WERI-Rb-1 (cell line): ENCODE measurements at regions not wholly inside any gene's neighbourhood (a gene's known extent, or its start where the extent isn't known, plus 50 kb on each side); places are given as distances from the start of the nearest gene placed in this dataset.
"Not testable (repeated sequence)": the region's sequence is repeated elsewhere in the genome, so short reads cannot be mapped to it uniquely, and the experiment has no call there.

ENCODE experiments used
- DNase-seq: peaks from one replicate; pipeline ENCODE4 v3.0.0-alpha.2; 2020
- H3K27ac ChIP-seq: fragments of 250-450 bp; sonication (Bioruptor Pico); 2 replicates; pipeline ENCODE4 v1.5.1; 2020; ENCODE audit warnings: mild to moderate bottlenecking, moderate library complexity
- H3K27me3 ChIP-seq: fragments of 250-450 bp; sonication (Bioruptor Pico); 2 replicates; pipeline ENCODE4 v1.5.1; 2021; ENCODE audit warnings: mild to moderate bottlenecking, low read depth, moderate library complexity; ENCODE audit not compliant: insufficient read depth, severe bottlenecking
- H3K36me3 ChIP-seq: fragments of 250-450 bp; sonication (Bioruptor Pico); 2 replicates; pipeline ENCODE4 v1.5.1; 2020; ENCODE audit warnings: mild to moderate bottlenecking, moderate library complexity
- H3K4me3 ChIP-seq: 2 replicates; pipeline ENCODE4 v1.5.1; 2011; ENCODE audit warnings: low read depth, mild to moderate bottlenecking, control low read depth, low read length
- H3K9me3 ChIP-seq: fragments of 250-450 bp; sonication (Bioruptor Pico); 2 replicates; pipeline ENCODE4 v1.5.1; 2021; ENCODE audit warnings: mild to moderate bottlenecking, moderate library complexity; ENCODE audit not compliant: severe bottlenecking
- CTCF ChIP-seq: IDR thresholded peaks from 2 replicates; pipeline ENCODE4 v1.5.1; 2011; ENCODE audit warnings: low read depth, mild to moderate bottlenecking, control low read depth, inconsistent platforms, low read length

DNA sequence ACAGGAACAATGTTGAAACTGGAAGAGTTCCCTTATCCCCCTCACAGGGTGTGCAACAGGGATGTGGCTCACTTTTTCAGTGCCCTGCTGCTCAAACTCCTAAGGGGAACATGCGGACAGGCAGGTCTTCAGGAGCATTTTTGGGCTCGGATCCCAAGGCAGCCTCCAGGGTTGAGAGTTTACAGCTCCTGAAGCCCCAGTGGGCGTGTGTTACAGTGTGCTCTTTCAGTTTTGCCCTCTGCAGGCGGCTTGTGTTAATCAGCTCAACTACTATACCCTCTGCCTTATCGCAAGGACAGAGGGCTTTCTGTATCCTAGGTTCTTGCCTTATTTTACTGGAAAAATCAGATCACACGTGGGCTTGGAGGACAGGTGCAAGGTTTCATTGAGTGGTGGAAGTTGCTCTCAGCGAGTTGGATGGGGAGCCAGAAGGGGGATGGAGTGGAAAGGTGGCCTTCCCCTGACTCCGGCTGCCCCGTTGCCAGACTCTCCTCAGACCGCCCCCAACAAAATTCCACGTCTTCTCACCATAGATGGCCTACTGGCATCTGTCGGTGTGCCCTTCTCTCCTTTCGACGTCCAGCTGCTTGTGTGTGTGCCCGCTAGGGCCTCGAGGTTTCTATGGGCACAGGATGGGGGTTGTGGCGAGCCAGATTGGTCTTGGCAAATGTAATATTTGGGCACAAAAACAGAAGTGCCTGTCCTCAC lies 541.9 kb downstream of the TMX3 start:
- no peak overlapping the region for H3K27ac ChIP-seq
- H3K9me3 ChIP-seq, result no peaks in the 10 kb centered on the region
- TF ChIP-seq CTCF, result no peak
- H3K27me3 ChIP-seq, result no peaks in the 10 kb centered on the region
- H3K4me3 ChIP-seq, result no peak overlapping the region
- no peaks in the 10 kb centered on the region for H3K36me3 ChIP-seq
- no peak for DNase-seq

GRCh38 chr18:68164909-68165308 lies 550.0 kb downstream of the TMX3 start:
- H3K9me3 ChIP-seq, result no peaks in the 10 kb centered on the region
- no peak for TF ChIP-seq CTCF
- no peak overlapping the region for H3K27ac ChIP-seq
- no peaks in the 10 kb centered on the region for H3K27me3 ChIP-seq
- no peaks in the 10 kb centered on the region for H3K36me3 ChIP-seq
- DNase-seq, result no peak
- H3K4me3 ChIP-seq, result no peak overlapping the region

- not testable (repeated sequence) for H3K9me3 ChIP-seq, H3K27ac ChIP-seq, H3K4me3 ChIP-seq, DNase-seq, H3K27me3 ChIP-seq, H3K36me3 ChIP-seq
Measured at GRCh38 chr18:68153821-68154220, 561.1 kb downstream of the TMX3 start.

DNA sequence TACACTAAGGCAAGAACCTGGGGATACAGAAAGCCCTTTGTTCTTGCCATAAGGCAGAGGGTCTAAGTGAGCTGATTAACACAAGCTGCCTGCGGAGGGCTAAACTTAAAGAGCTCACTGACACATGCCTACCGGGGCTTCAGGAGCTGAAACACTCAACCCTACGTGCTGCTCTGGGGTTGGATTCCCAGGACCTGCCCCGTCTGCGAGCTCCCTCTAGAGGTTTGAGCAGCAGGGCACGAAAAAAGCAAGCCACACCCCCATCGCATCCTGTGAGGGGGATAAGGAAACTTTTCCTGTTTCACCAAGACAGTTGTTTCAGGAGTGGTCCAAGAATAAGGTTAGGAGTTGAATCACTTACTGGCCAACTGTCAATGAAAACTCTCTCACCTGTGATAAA lies 562.1 kb downstream of the TMX3 start:
- no peak for TF ChIP-seq CTCF
- Histone ChIP-seq H3K27me3 (no peaks in the 10 kb centered on the region), H3K4me3 (no peak overlapping the region), H3K9me3 (no peaks in the 10 kb centered on the region), H3K36me3 (no peaks in the 10 kb centered on the region), H3K27ac (no peak overlapping the region)
- DNase-seq, result no peak

DNA sequence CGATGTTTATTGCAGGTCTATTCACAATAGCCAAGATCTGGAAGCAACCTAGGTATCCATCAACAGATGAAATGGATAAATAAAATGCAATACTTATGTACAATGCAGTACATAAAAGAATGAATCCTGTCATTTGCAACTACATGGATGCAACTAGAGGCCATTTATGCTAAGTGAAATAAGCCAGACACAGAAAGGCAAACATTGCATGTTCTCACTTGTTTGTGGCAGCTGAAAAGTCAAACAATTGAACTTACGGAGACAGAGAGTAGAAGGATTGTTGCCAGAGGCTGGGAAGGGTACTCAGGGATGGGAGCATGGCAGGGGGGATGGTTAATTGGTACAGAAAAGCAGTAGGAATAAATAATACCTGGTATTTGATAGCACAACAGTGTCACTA lies 563.9 kb downstream of the TMX3 start:
- no peak overlapping the region for H3K27ac ChIP-seq
- no peaks in the 10 kb centered on the region for H3K9me3 ChIP-seq
- H3K27me3 ChIP-seq, result no peaks in the 10 kb centered on the region
- no peak for DNase-seq
- H3K36me3 ChIP-seq, result no peaks in the 10 kb centered on the region
- TF ChIP-seq CTCF, result no peak
- no peak overlapping the region for H3K4me3 ChIP-seq

- TF ChIP-seq CTCF, result no peak
- Histone ChIP-seq H3K4me3 (no peak overlapping the region), H3K27ac (no peak overlapping the region), H3K27me3 (no peaks in the 10 kb centered on the region), H3K9me3 (no peaks in the 10 kb centered on the region), H3K36me3 (no peaks in the 10 kb centered on the region)
- no peak for DNase-seq
Measured at GRCh38 chr18:68148863-68149262, 566.0 kb downstream of the TMX3 start.
